Gastrocnemius medialis (tissue), 4 donors: ENCODE measurements at regions not wholly inside any gene's neighbourhood (a gene's known extent, or its start where the extent isn't known, plus 50 kb on each side); places are given as distances from the start of the nearest gene placed in this dataset.

Experiments
- POLR2A ChIP-seq, 2 donors: fragments of 450-650 bp; IDR thresholded peaks; one replicate each; pipeline ENCODE4 v1.6.1; 2017; ENCODE audit warnings: antibody characterized with exemption in 2 of 2, mild to moderate bottlenecking in 2 of 2, moderate library complexity in 2 of 2
- TF ChIP-seq, protein P1 (sequence below), 5 experiments: fragments of 450-650 bp in 3 of 5; fragments of 200-600 bp in 2 of 5; sonication (generic) in 2 of 5; IDR thresholded peaks in 4 of 5; conservative IDR thresholded peaks in 1 of 5; 1 replicate in 4 of 5; 2 replicates in 1 of 5; pipeline ENCODE4 v1.5.1; 2016 to 2019; ENCODE audit warnings: antibody characterized with exemption in 5 of 5, mild to moderate bottlenecking in 3 of 5, moderate library complexity in 3 of 5

DNA sequence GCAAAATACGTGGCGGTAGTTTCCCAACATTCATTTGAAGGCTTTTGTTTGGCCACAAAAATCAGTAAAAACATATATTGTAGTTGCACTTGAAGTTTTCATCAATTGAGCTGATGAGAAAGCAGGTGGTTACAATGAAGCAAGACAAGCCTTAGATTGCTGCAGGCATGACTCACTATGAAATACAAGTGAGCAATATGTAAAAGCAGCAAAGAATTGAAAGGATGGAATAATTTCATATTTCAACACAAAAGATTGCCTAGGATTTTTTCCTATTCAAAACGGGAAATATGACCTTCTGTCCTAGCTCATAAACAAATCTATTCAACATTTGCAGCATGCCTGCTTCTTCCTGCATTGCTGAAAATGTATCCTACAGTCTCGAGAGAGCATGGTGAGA, 190.9 kb upstream of the BANK1 start:
- TF ChIP-seq, protein P1, sequence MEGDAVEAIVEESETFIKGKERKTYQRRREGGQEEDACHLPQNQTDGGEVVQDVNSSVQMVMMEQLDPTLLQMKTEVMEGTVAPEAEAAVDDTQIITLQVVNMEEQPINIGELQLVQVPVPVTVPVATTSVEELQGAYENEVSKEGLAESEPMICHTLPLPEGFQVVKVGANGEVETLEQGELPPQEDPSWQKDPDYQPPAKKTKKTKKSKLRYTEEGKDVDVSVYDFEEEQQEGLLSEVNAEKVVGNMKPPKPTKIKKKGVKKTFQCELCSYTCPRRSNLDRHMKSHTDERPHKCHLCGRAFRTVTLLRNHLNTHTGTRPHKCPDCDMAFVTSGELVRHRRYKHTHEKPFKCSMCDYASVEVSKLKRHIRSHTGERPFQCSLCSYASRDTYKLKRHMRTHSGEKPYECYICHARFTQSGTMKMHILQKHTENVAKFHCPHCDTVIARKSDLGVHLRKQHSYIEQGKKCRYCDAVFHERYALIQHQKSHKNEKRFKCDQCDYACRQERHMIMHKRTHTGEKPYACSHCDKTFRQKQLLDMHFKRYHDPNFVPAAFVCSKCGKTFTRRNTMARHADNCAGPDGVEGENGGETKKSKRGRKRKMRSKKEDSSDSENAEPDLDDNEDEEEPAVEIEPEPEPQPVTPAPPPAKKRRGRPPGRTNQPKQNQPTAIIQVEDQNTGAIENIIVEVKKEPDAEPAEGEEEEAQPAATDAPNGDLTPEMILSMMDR (IDR thresholded peaks at IDR 0.05 in 4 of 5, conservative IDR thresholded peaks at IDR 0.05 in 1 of 5), result no peak
- TF ChIP-seq POLR2A (IDR thresholded peaks at IDR 0.05), result no peak
